ENCODE measurements at regions not wholly inside any gene's neighbourhood (a gene's known extent, or its start where the extent isn't known, plus 50 kb on each side); places are given as distances from the start of the nearest gene placed in this dataset.

GRCh38 chr6:120352491-120352890, 981.8 kb downstream of the TBC1D32 start:
- H3K36me3 Mint-ChIP-seq (ENCODE audit: low read depth, unreplicated experiment): no peaks in the 10 kb centered on the region
- DNase-seq (ENCODE audit: low spot score): no peak
- TF ChIP-seq CTCF (IDR thresholded peaks at IDR 0.05; ENCODE audit: unreplicated experiment): no peak
- no peaks in the 10 kb centered on the region for H3K4me1 Mint-ChIP-seq (ENCODE audit: unreplicated experiment)
- H3K27me3 Mint-ChIP-seq (ENCODE audit: unreplicated experiment): no peaks in the 10 kb centered on the region
- no peak overlapping the region for H3K4me3 Mint-ChIP-seq (ENCODE audit: unreplicated experiment)
- no peak overlapping the region for H3K27ac Mint-ChIP-seq (ENCODE audit: unreplicated experiment)
- no peaks in the 10 kb centered on the region for H3K9me3 Mint-ChIP-seq (ENCODE audit: unreplicated experiment)

GRCh38 chr6:120348926-120349325, 985.4 kb downstream of the TBC1D32 start:
- TF ChIP-seq CTCF (IDR thresholded peaks at IDR 0.05; ENCODE audit: unreplicated experiment): no peak
- DNase-seq (ENCODE audit: low spot score): no peak
- Mint-ChIP-seq H3K4me1 (ENCODE audit: unreplicated experiment) (no peaks in the 10 kb centered on the region), H3K4me3 (ENCODE audit: unreplicated experiment) (no peak overlapping the region), H3K27ac (ENCODE audit: unreplicated experiment) (no peak overlapping the region), H3K27me3 (ENCODE audit: unreplicated experiment) (no peaks in the 10 kb centered on the region), H3K9me3 (ENCODE audit: unreplicated experiment) (no peaks in the 10 kb centered on the region), H3K36me3 (ENCODE audit: low read depth, unreplicated experiment) (no peaks in the 10 kb centered on the region)

GRCh38 chr6:120328521-120328920, 979.0 kb upstream of the MAN1A1 start:
- no peaks in the 10 kb centered on the region for H3K36me3 Mint-ChIP-seq (ENCODE audit: low read depth, unreplicated experiment)
- no peaks in the 10 kb centered on the region for H3K9me3 Mint-ChIP-seq (ENCODE audit: unreplicated experiment)
- H3K27ac Mint-ChIP-seq (ENCODE audit: unreplicated experiment): no peak overlapping the region
- DNase-seq (ENCODE audit: low spot score): no peak
- no peak for TF ChIP-seq CTCF (IDR thresholded peaks at IDR 0.05; ENCODE audit: unreplicated experiment)
- no peaks in the 10 kb centered on the region for H3K27me3 Mint-ChIP-seq (ENCODE audit: unreplicated experiment)
- no peak overlapping the region for H3K4me3 Mint-ChIP-seq (ENCODE audit: unreplicated experiment)
- H3K4me1 Mint-ChIP-seq (ENCODE audit: unreplicated experiment): no peaks in the 10 kb centered on the region

- Mint-ChIP-seq H3K4me3 (ENCODE audit: unreplicated experiment) (no peak overlapping the region), H3K36me3 (ENCODE audit: low read depth, unreplicated experiment) (no peaks in the 10 kb centered on the region), H3K4me1 (ENCODE audit: unreplicated experiment) (no peaks in the 10 kb centered on the region), H3K27me3 (ENCODE audit: unreplicated experiment) (no peaks in the 10 kb centered on the region), H3K27ac (ENCODE audit: unreplicated experiment) (no peak overlapping the region), H3K9me3 (ENCODE audit: unreplicated experiment) (no peaks in the 10 kb centered on the region)
- no peak for TF ChIP-seq CTCF (IDR thresholded peaks at IDR 0.05; ENCODE audit: unreplicated experiment)
- no peak for DNase-seq (ENCODE audit: low spot score)
Observed at GRCh38 chr6:120320481-120321162, 971.1 kb upstream of the MAN1A1 start.

GRCh38 chr6:120304223-120304622, 954.7 kb upstream of the MAN1A1 start:
- no peaks in the 10 kb centered on the region for H3K4me1 Mint-ChIP-seq (ENCODE audit: unreplicated experiment)
- no peaks in the 10 kb centered on the region for H3K9me3 Mint-ChIP-seq (ENCODE audit: unreplicated experiment)
- no peak for TF ChIP-seq CTCF (IDR thresholded peaks at IDR 0.05; ENCODE audit: unreplicated experiment)
- no peaks in the 10 kb centered on the region for H3K36me3 Mint-ChIP-seq (ENCODE audit: low read depth, unreplicated experiment)
- no peak overlapping the region for H3K4me3 Mint-ChIP-seq (ENCODE audit: unreplicated experiment)
- no peak overlapping the region for H3K27ac Mint-ChIP-seq (ENCODE audit: unreplicated experiment)
- no peaks in the 10 kb centered on the region for H3K27me3 Mint-ChIP-seq (ENCODE audit: unreplicated experiment)
- no peak for DNase-seq (ENCODE audit: low spot score)

Measured in endothelial cell (in vitro differentiated cells).